Liver (tissue), 3 donors: ENCODE measurements at regions not wholly inside any gene's neighbourhood (a gene's known extent, or its start where the extent isn't known, plus 50 kb on each side); places are given as distances from the start of the nearest gene placed in this dataset.

ENCODE experiments used
- RAD21 ChIP-seq, 2 donors: IDR thresholded peaks; 2 replicates each; pipeline ENCODE4 v1.6.1; 2016; ENCODE audit warnings: antibody characterized with exemption in 2 of 2, mild to moderate bottlenecking in 2 of 2
- TAF1 ChIP-seq: conservative IDR thresholded peaks from 2 replicates; pipeline ENCODE4 v1.6.1; 2016; ENCODE audit warnings: antibody characterized with exemption, mild to moderate bottlenecking
- TF ChIP-seq, protein P1 (sequence below): fragments of 150-350 bp; IDR thresholded peaks from 2 replicates; pipeline ENCODE4 v1.5.1; 2017; ENCODE audit warnings: improper control_type of control experiment, low read depth, low read length; ENCODE audit not compliant: missing input control
- TF ChIP-seq, protein P2 (sequence below): IDR thresholded peaks from 2 replicates; pipeline ENCODE4 v1.6.1; 2016; ENCODE audit warnings: antibody characterized with exemption
- TF ChIP-seq, protein P3 (sequence below): IDR thresholded peaks from 2 replicates; pipeline ENCODE4 v1.6.1; 2016; ENCODE audit warnings: antibody characterized with exemption
- donor health status: healthy.
- donor health status: healthy.

DNA sequence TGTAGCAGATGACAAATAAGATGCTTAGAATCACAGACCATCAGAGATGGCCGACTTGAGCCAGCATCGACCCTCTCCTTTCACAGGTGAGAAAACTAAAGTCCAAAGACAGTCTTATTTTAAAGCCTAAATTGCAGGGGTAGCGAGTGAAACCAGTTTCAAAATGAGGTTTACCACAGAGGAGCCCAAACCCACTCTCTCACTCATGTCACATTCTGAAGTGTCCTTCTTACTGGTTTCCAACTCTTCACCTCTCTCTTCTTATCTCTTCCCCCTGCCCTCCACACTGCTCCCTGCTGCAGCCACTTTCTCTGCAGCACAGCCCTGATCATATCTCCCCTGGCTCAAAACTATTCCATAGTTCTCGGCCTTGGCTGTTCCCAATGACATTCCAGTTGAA lies 57.0 kb upstream of the NID2 start:
- TF ChIP-seq, protein P1, sequence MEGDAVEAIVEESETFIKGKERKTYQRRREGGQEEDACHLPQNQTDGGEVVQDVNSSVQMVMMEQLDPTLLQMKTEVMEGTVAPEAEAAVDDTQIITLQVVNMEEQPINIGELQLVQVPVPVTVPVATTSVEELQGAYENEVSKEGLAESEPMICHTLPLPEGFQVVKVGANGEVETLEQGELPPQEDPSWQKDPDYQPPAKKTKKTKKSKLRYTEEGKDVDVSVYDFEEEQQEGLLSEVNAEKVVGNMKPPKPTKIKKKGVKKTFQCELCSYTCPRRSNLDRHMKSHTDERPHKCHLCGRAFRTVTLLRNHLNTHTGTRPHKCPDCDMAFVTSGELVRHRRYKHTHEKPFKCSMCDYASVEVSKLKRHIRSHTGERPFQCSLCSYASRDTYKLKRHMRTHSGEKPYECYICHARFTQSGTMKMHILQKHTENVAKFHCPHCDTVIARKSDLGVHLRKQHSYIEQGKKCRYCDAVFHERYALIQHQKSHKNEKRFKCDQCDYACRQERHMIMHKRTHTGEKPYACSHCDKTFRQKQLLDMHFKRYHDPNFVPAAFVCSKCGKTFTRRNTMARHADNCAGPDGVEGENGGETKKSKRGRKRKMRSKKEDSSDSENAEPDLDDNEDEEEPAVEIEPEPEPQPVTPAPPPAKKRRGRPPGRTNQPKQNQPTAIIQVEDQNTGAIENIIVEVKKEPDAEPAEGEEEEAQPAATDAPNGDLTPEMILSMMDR: no peak
- TF ChIP-seq, protein P2, sequence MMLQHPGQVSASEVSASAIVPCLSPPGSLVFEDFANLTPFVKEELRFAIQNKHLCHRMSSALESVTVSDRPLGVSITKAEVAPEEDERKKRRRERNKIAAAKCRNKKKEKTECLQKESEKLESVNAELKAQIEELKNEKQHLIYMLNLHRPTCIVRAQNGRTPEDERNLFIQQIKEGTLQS: no peak
- TF ChIP-seq, protein P3, sequence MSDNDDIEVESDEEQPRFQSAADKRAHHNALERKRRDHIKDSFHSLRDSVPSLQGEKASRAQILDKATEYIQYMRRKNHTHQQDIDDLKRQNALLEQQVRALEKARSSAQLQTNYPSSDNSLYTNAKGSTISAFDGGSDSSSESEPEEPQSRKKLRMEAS: no peak
- TF ChIP-seq RAD21 (IDR thresholded peaks at IDR 0.05): no peak
- TF ChIP-seq TAF1: no peak
